Amygdala (tissue), 56 donors: ENCODE measurements at regions not wholly inside any gene's neighbourhood (a gene's known extent, or its start where the extent isn't known, plus 50 kb on each side); places are given as distances from the start of the nearest gene placed in this dataset.

Experiments
- DNase-seq, 56 donors: peaks; one replicate each; lab custom pipeline; 2025; lab: John Stamatoyannopoulos, UW

- DNase-seq: peak in 23 of 56 donors; percentile 0 to 21 (median 1)
These were observed 361.1 kb upstream of the AMELY start for GRCh38 chrY:7272556-7273195.

- DNase-seq: no peak
These were observed 352.2 kb upstream of the AMELY start for GRCh38 chrY:7263773-7264172.

- no peak for DNase-seq
These were observed 351.0 kb upstream of the AMELY start for GRCh38 chrY:7262531-7262930.

- no peak for DNase-seq
These were observed 349.7 kb upstream of the AMELY start for GRCh38 chrY:7261254-7261653.

- DNase-seq: no peak
These were observed 328.5 kb upstream of the AMELY start for GRCh38 chrY:7240101-7240500.

- DNase-seq: no peak
These were observed 300.4 kb upstream of the AMELY start for GRCh38 chrY:7211971-7212370.

GRCh38 chrY:7204456-7204855 lies 292.9 kb upstream of the AMELY start:
- DNase-seq: no peak

GRCh38 chrY:7182591-7182990 lies 271.0 kb upstream of the AMELY start:
- DNase-seq: no peak

- no peak for DNase-seq
These were observed 266.1 kb upstream of the AMELY start for GRCh38 chrY:7177631-7178030.

GRCh38 chrY:7169475-7169874 lies 257.9 kb upstream of the AMELY start:
- no peak for DNase-seq

- no peak for DNase-seq
These were observed 229.9 kb upstream of the AMELY start for GRCh38 chrY:7141477-7141876.
